ENCODE measurements at regions not wholly inside any gene's neighbourhood (a gene's known extent, or its start where the extent isn't known, plus 50 kb on each side); places are given as distances from the start of the nearest gene placed in this dataset.

DNA sequence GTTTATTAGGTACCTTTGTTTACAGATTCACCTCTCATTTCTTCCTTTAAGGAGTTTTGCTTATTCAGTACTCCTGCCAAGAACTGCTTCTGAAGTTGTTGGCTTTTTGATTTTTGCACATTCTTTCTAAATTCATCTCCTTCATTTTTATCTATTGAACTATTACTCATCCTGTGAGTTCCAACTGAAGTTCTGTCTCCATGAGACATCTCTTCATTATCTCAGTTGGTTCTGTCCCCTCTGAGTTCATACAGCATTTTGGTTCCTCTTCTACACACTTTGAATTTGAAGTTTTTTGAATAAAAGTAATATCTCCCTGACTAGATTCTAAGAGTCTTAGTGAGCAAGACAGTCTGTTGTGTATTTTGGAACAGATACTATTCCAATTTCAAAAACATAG is 299.7 kb downstream of the OTOL1 start:
- H3K27me3 ChIP-seq (ENCODE audit: control insufficient read depth, insufficient read depth, low read length): no peaks in the 10 kb centered on the region
- H3K9me3 ChIP-seq (ENCODE audit: control insufficient read depth, low read length): no peaks in the 10 kb centered on the region
- no peak overlapping the region for H3K4me3 ChIP-seq (ENCODE audit: low read depth, low read length)
- H3K36me3 ChIP-seq (ENCODE audit: control insufficient read depth, insufficient read depth, low read length): no peaks in the 10 kb centered on the region
- TF ChIP-seq, protein P1, sequence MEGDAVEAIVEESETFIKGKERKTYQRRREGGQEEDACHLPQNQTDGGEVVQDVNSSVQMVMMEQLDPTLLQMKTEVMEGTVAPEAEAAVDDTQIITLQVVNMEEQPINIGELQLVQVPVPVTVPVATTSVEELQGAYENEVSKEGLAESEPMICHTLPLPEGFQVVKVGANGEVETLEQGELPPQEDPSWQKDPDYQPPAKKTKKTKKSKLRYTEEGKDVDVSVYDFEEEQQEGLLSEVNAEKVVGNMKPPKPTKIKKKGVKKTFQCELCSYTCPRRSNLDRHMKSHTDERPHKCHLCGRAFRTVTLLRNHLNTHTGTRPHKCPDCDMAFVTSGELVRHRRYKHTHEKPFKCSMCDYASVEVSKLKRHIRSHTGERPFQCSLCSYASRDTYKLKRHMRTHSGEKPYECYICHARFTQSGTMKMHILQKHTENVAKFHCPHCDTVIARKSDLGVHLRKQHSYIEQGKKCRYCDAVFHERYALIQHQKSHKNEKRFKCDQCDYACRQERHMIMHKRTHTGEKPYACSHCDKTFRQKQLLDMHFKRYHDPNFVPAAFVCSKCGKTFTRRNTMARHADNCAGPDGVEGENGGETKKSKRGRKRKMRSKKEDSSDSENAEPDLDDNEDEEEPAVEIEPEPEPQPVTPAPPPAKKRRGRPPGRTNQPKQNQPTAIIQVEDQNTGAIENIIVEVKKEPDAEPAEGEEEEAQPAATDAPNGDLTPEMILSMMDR (IDR thresholded peaks at IDR 0.05): no peak
- no peaks in the 10 kb centered on the region for H3K79me2 ChIP-seq
- H3K4me1 ChIP-seq: no peaks in the 10 kb centered on the region
- H2AFZ ChIP-seq: no peak overlapping the region
- H3K9ac ChIP-seq: no peak overlapping the region
- H3K4me2 ChIP-seq (ENCODE audit: low read length): no peak overlapping the region
- H3K27ac ChIP-seq: no peak overlapping the region

DNA sequence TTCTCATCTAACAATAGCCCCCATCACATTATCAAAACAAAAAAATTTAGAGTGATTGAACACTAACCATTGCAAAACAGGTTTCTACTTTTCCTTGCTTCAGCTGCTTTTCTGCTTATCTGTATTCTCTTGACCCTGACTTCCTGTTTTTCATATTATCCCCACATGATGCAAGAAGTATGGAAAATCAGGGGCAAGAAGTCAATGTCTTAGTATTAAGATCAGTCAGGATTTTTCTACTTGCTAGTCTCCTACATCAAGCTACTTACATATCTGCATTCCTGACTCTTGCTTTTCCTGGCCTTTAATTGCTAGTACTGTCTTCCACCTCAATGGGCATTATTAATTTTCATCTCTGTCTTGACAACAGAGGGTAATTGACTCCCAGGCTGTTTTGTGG is 300.2 kb downstream of the OTOL1 start:
- Histone ChIP-seq H3K4me2 (ENCODE audit: low read length) (no peak overlapping the region), H3K9ac (no peak overlapping the region), H3K36me3 (ENCODE audit: control insufficient read depth, insufficient read depth, low read length) (no peaks in the 10 kb centered on the region), H3K27me3 (ENCODE audit: control insufficient read depth, insufficient read depth, low read length) (no peaks in the 10 kb centered on the region), H3K27ac (no peak overlapping the region), H3K4me1 (no peaks in the 10 kb centered on the region), H2AFZ (no peak overlapping the region), H3K4me3 (ENCODE audit: low read depth, low read length) (no peak overlapping the region), H3K79me2 (no peaks in the 10 kb centered on the region), H3K9me3 (ENCODE audit: control insufficient read depth, low read length) (no peaks in the 10 kb centered on the region)
- TF ChIP-seq, protein P1 (IDR thresholded peaks at IDR 0.05): no peak

DNA sequence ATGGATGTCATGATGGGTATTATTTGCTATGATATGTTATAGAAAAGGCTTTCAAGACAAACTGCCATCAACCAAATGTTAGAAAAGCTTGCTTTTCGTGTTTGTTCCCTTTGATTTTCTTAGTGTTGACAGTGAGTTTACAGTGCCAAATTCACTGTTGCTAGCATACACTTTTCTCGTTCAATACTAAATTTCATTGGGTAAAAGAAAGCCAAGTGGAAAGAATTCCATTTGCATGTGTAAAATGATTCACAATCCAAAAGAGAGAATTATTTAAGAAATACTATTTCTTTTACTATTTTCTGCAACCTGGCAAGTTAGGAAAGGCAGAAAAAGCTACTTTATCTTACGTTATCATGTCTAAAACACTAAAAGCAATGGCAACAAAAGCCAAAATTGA is 301.4 kb downstream of the OTOL1 start:
- TF ChIP-seq, protein P1 (IDR thresholded peaks at IDR 0.05): no peak
- Histone ChIP-seq H3K4me3 (ENCODE audit: low read depth, low read length) (no peak overlapping the region), H3K4me1 (no peaks in the 10 kb centered on the region), H2AFZ (no peak overlapping the region), H3K9ac (no peak overlapping the region), H3K27me3 (ENCODE audit: control insufficient read depth, insufficient read depth, low read length) (no peaks in the 10 kb centered on the region), H3K79me2 (no peaks in the 10 kb centered on the region), H3K27ac (no peak overlapping the region), H3K36me3 (ENCODE audit: control insufficient read depth, insufficient read depth, low read length) (no peaks in the 10 kb centered on the region), H3K4me2 (ENCODE audit: low read length) (no peak overlapping the region), H3K9me3 (ENCODE audit: control insufficient read depth, low read length) (no peaks in the 10 kb centered on the region)

DNA sequence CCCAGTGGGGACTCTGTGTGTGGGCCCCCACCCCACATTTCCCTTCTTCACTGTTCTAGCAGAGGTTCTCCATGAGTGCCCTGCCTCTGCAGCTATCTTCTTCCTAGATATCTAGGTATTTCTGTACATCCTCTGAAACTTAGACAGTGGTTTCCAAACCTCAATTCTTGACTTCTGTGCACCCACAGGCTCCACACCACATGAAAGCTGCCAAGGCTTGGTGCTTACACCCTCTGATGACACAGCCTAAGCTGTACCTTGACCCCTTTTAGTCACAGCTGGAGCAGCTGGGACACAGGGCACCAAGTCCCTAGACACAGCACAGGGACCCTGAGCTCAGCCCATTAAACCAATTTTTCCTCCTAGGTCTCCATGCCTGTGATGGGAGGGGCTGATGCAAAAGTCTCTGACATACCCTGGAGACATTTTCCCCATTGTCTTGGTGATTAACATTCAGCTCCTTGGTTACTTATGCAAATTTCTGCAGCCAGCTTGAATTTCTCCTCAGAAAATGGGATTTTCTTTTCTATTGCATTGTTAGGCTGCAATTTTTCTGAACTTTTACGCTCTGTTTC is 304.5 kb downstream of the OTOL1 start:
- H3K79me2 ChIP-seq: no peaks in the 10 kb centered on the region
- no peak overlapping the region for H3K4me2 ChIP-seq (ENCODE audit: low read length)
- no peaks in the 10 kb centered on the region for H3K4me1 ChIP-seq
- no peak overlapping the region for H3K4me3 ChIP-seq (ENCODE audit: low read depth, low read length)
- H3K36me3 ChIP-seq (ENCODE audit: control insufficient read depth, insufficient read depth, low read length): no peaks in the 10 kb centered on the region
- no peaks in the 10 kb centered on the region for H3K9me3 ChIP-seq (ENCODE audit: control insufficient read depth, low read length)
- H2AFZ ChIP-seq: no peak overlapping the region
- TF ChIP-seq, protein P1 (IDR thresholded peaks at IDR 0.05): no peak
- no peak overlapping the region for H3K27ac ChIP-seq
- H3K27me3 ChIP-seq (ENCODE audit: control insufficient read depth, insufficient read depth, low read length): no peaks in the 10 kb centered on the region
- H3K9ac ChIP-seq: no peak overlapping the region

DNA sequence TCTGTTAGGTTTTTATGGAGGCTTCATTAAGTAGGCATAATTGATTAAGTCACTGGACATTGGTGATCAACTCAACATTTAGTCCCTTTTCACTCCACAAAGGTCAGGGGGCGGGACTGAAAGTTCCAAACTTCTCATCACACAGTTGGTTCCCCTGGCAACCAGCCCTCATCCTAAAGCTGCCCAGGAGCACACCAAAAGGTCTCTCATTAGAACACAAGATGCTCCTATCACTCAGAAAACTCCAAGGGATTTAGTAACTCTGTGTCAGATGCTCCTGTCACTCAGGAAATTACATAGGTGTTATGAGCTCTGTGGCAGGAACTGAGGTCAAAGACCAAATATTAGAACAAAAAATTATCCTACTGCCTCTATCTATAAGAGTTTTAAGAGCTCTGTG is 321.5 kb downstream of the OTOL1 start:
- H3K36me3 ChIP-seq (ENCODE audit: control insufficient read depth, insufficient read depth, low read length): no peaks in the 10 kb centered on the region

More for the DNA sequence above, 321.5 kb downstream of the OTOL1 start:
- Histone ChIP-seq H3K79me2 (no peaks in the 10 kb centered on the region), H2AFZ (no peak overlapping the region), H3K27ac (no peak overlapping the region), H3K9me3 (ENCODE audit: control insufficient read depth, low read length) (no peaks in the 10 kb centered on the region), H3K4me2 (ENCODE audit: low read length) (no peak overlapping the region), H3K9ac (no peak overlapping the region), H3K4me3 (ENCODE audit: low read depth, low read length) (no peak overlapping the region), H3K4me1 (no peaks in the 10 kb centered on the region), H3K27me3 (ENCODE audit: control insufficient read depth, insufficient read depth, low read length) (no peaks in the 10 kb centered on the region)
- TF ChIP-seq, protein P1 (IDR thresholded peaks at IDR 0.05): no peak

Data from parathyroid adenoma (tissue), 2 donors.